GM18867 (cell line): ENCODE measurements at regions not wholly inside any gene's neighbourhood (a gene's known extent, or its start where the extent isn't known, plus 50 kb on each side); places are given as distances from the start of the nearest gene placed in this dataset.

ENCODE experiments used
- ATAC-seq: cut with Tn5 transposase; IDR thresholded peaks from one replicate; pipeline ENCODE4 v1.9.1; 2021; ENCODE audit warnings: mild to moderate bottlenecking, moderate library complexity; ENCODE audit not compliant: unreplicated experiment

GRCh38 chr2:234341306-234341985, 155.4 kb downstream of the ARL4C start:
- ATAC-seq = no peak

- ATAC-seq = no peak
Measured at GRCh38 chr2:234339501-234339900, 157.4 kb downstream of the ARL4C start.

- no peak for ATAC-seq
Measured at GRCh38 chr2:234339011-234339410, 157.9 kb downstream of the ARL4C start.

GRCh38 chr2:234335661-234336228, 161.1 kb downstream of the ARL4C start:
- ATAC-seq = no peak

- no peak for ATAC-seq
Measured at GRCh38 chr2:234334756-234335155, 162.1 kb downstream of the ARL4C start.

GRCh38 chr2:234334151-234334550, 162.7 kb downstream of the ARL4C start:
- no peak for ATAC-seq

- ATAC-seq = no peak
Measured at GRCh38 chr2:234333168-234334130, 163.4 kb downstream of the ARL4C start.

- ATAC-seq = no peak
Measured at GRCh38 chr2:234331966-234332365, 164.9 kb downstream of the ARL4C start.

- ATAC-seq = no peak
Measured at GRCh38 chr2:234331566-234331965, 165.3 kb downstream of the ARL4C start.

- no peak for ATAC-seq
Measured at GRCh38 chr2:234330902-234331301, 166.0 kb downstream of the ARL4C start.

GRCh38 chr2:234329202-234329960, 167.5 kb downstream of the ARL4C start:
- no peak for ATAC-seq

GRCh38 chr2:234328444-234328990, 168.4 kb downstream of the ARL4C start:
- ATAC-seq = no peak

GRCh38 chr2:234326694-234327093, 170.2 kb downstream of the ARL4C start:
- ATAC-seq = no peak

- no peak for ATAC-seq
Measured at GRCh38 chr2:234324116-234324515, 172.8 kb downstream of the ARL4C start.

- ATAC-seq = no peak
Measured at GRCh38 chr2:234322766-234323465, 174.0 kb downstream of the ARL4C start.

- no peak for ATAC-seq
Measured at GRCh38 chr2:234320066-234320465, 176.8 kb downstream of the ARL4C start.

GRCh38 chr2:234318361-234318760, 178.5 kb downstream of the ARL4C start:
- ATAC-seq = no peak

GRCh38 chr2:234313558-234313957, 183.3 kb downstream of the ARL4C start:
- ATAC-seq = no peak

GRCh38 chr2:234310166-234310565, 186.7 kb downstream of the ARL4C start:
- ATAC-seq = no peak

- ATAC-seq = no peak
Measured at GRCh38 chr2:234309431-234309830, 187.4 kb downstream of the ARL4C start.
